ENCODE measurements at regions not wholly inside any gene's neighbourhood (a gene's known extent, or its start where the extent isn't known, plus 50 kb on each side); places are given as distances from the start of the nearest gene placed in this dataset.
"Not testable (repeated sequence)": the region's sequence is repeated elsewhere in the genome, so short reads cannot be mapped to it uniquely, and the experiment has no call there.

DNA sequence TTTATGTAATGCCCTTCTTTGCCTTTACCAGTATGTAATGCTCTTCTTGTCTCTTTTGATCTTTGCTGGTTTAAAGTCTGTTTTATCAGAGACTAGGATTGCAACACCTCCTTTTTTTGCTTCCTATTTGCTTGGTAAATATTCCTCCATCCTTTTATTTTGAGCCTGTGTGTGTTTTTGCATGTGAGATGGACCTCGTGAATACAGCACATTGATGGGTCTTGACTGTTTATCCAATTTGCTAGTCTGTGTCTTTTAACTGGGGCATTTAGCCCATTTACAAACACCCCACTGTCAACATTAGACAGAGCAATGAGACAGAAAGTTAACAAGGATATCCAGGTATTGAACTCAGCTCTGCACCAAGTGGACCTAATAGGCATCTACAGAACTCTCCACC, 128.9 kb upstream of the ST6GALNAC5 start:
- not testable (repeated sequence) for H3K27me3 Mint-ChIP-seq, H3K36me3 Mint-ChIP-seq

DNA sequence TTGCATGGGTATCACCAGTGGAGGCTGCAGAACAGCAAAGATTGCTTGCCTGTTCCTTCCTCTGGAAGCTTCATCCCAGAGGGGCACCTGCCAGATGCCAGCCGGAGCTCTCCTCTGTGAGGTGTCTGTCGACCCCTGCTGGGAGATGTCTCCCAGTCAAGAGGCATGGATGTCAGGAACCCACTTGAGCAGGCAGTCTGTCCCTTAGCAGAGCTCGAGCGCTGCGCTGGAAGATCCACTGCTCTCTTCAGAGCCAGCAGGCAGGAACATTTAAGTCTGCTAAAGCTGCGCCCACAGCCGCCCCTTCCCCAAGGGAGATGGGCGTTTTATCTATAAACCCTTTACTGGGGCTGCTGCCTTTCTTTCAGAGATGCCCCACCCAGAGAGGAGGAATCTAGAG, 126.3 kb upstream of the ST6GALNAC5 start:
- H3K4me1 Mint-ChIP-seq, DNase-seq, H3K9me3 Mint-ChIP-seq, H3K27me3 Mint-ChIP-seq, CTCF ChIA-PET, H3K4me3 Mint-ChIP-seq, H3K27ac Mint-ChIP-seq, H3K36me3 Mint-ChIP-seq: not testable (repeated sequence)

More for the DNA sequence above, 128.9 kb upstream of the ST6GALNAC5 start:
- DNase-seq, CTCF ChIA-PET, H3K4me3 Mint-ChIP-seq, H3K9me3 Mint-ChIP-seq, H3K27ac Mint-ChIP-seq, H3K4me1 Mint-ChIP-seq: not testable (repeated sequence)

DNA sequence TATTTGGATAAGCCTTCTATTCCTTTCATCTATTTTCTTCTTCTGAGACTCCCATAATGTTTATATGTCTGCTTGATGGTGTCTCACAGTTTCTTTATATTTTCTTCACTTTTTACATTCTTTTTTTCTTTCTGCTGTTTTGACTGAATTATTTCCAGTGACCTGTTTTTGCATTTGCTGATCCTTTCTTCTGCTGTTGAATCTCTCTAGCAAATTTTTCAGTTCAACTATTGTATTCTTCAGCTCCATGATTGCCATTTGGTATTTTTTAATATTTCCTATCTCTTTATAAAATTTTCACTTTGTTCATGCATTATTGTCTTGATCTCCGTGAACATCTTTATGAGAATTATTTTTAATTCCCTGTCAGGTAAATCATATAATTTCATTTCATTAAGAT, 122.3 kb upstream of the ST6GALNAC5 start:
- Mint-ChIP-seq H3K9me3 (peaks cover 1% of the 10 kb centered on the region), H3K36me3 (no peaks in the 10 kb centered on the region), H3K27me3 (no peaks in the 10 kb centered on the region), H3K27ac (no peak overlapping the region), H3K4me3 (no peak overlapping the region), H3K4me1 (no peaks in the 10 kb centered on the region)
- no peak for DNase-seq
- CTCF ChIA-PET: no interaction called here

DNA sequence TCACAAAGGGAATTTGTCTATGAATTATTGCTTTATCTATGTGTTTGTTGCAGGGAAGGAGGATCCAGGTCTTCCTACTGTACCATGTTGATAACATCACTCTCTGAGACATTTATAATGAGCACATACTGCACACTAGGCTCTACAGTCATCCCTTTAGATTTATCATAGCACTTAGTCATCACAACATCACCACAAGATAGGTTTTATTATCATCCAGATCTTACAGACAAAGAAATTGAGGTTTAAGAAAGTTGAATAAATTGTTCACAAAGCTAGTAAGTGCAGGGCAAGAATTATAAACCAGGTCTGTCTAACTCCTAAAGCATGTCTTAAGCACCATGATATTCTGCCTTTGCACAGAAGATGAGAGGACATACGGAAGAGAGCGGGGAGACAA, 121.1 kb upstream of the ST6GALNAC5 start:
- Mint-ChIP-seq H3K27me3 (no peaks in the 10 kb centered on the region), H3K4me1 (no peaks in the 10 kb centered on the region), H3K4me3 (no peak overlapping the region), H3K9me3 (peaks cover 1% of the 10 kb centered on the region), H3K27ac (no peak overlapping the region), H3K36me3 (no peaks in the 10 kb centered on the region)
- no peak for DNase-seq
- CTCF ChIA-PET: no interaction called here

DNA sequence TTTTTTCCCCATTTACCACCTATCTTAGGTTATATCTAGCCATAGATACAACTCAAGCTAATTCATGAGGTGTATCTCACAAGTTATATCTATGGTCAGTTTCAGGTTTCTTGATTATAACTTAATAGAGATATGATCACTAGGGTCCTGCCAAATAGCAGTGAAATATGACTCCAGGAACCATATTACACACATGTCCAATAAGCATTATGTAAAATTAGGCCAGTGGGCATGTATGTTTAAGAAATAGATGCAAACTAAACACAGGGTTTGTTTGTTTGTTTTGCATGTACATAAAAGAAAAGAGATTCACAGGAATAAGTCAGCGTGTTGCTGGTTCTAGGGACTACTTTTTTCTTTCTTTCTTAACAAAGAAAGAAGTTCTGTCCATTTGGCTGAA, 112.5 kb upstream of the ST6GALNAC5 start:
- Mint-ChIP-seq H3K4me3 (no peak overlapping the region), H3K9me3 (no peaks in the 10 kb centered on the region), H3K4me1 (no peaks in the 10 kb centered on the region), H3K27ac (no peak overlapping the region), H3K36me3 (no peaks in the 10 kb centered on the region), H3K27me3 (no peaks in the 10 kb centered on the region)
- DNase-seq: no peak
- CTCF ChIA-PET: no interaction called here

DNA sequence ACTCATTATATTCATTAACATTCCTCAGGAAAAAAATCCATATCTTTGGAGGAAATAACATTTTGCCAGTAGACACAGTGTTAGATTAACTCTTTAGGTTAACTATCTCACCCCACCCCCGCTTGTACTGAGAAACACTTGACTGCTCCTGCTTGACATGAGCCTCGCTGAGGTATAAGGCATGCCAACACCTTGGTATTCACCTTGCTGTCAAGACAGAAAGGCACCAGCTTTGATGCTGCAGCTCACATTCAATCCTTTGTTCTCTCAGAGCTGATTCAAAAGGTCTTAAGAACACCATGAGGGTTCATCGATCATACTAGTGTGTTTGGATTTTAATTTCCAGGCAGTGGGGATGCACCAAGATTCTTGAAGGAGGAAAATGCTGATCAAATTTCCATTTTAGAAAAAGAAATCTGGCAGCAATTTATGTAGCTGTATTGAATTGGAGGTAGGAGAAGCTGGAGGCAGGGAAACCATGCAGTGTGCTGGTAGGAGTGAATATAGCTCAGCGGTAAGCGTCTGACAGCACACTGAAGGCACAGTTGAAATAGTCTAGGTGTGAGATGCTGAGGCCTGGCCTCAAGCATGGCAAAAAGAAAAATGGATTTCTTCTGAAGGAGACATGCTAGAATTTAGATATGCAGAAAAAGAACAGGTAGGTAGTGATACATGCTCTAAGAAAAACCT, 108.0 kb upstream of the ST6GALNAC5 start:
- Mint-ChIP-seq H3K4me1 (no peaks in the 10 kb centered on the region), H3K27ac (no peak overlapping the region), H3K36me3 (no peaks in the 10 kb centered on the region), H3K9me3 (no peaks in the 10 kb centered on the region), H3K27me3 (no peaks in the 10 kb centered on the region), H3K4me3 (no peak overlapping the region)
- CTCF ChIA-PET: interaction anchor here (1.6 kb wide), 1 partner anchor 9 kb away, joined by 4 read pairs; no protein-coding TSS in a partner anchor
- no peak for DNase-seq

DNA sequence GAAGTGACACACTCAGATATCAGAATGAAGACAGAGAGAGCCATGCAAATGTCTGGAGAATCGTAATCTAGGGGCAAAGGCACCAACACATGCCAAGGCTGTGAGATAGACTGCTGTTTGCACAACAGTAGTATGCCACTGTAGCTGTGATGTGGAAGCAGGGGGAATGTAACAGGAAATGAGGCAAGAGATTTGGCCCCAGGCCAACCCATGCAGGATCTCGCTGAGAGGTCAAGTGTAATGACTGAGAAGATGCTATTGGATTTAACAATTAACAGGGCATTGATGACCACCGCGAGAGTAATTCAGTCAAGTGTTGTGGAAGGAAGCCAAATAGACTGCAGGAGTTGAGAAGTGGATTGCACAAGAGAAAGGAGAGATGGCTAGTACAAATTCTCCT, 107.3 kb upstream of the ST6GALNAC5 start:
- CTCF ChIA-PET: interaction anchor here (1.6 kb wide), 1 partner anchor 9 kb away, joined by 4 read pairs; no protein-coding TSS in a partner anchor
- H3K9me3 Mint-ChIP-seq: no peaks in the 10 kb centered on the region
- no peak for DNase-seq
- no peaks in the 10 kb centered on the region for H3K4me1 Mint-ChIP-seq
- no peak overlapping the region for H3K27ac Mint-ChIP-seq
- H3K27me3 Mint-ChIP-seq: no peaks in the 10 kb centered on the region
- H3K36me3 Mint-ChIP-seq: no peaks in the 10 kb centered on the region
- H3K4me3 Mint-ChIP-seq: no peak overlapping the region

DNA sequence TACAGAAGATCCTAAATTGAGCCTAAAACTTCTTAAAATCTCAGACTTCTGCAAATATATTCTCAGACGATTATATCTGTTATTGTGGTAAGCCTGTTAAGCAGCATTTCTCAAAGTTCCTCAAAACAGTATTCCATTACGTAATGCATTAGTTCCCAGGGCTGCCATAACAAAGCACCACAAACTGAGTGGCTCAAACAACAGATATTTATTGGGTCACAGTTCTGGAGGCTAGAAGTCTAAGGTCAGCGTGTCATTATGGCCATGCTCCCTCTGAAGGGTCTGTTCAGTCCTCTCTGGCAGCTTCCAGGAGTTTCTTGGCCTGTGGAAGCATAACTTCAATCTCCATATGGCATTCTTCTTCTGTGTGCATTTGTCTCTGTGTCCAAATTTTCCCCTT, 103.5 kb upstream of the ST6GALNAC5 start:
- no peak for DNase-seq
- Mint-ChIP-seq H3K27ac (no peak overlapping the region), H3K4me3 (no peak overlapping the region), H3K36me3 (no peaks in the 10 kb centered on the region), H3K9me3 (no peaks in the 10 kb centered on the region), H3K27me3 (no peaks in the 10 kb centered on the region), H3K4me1 (no peaks in the 10 kb centered on the region)
- CTCF ChIA-PET: no interaction called here

DNA sequence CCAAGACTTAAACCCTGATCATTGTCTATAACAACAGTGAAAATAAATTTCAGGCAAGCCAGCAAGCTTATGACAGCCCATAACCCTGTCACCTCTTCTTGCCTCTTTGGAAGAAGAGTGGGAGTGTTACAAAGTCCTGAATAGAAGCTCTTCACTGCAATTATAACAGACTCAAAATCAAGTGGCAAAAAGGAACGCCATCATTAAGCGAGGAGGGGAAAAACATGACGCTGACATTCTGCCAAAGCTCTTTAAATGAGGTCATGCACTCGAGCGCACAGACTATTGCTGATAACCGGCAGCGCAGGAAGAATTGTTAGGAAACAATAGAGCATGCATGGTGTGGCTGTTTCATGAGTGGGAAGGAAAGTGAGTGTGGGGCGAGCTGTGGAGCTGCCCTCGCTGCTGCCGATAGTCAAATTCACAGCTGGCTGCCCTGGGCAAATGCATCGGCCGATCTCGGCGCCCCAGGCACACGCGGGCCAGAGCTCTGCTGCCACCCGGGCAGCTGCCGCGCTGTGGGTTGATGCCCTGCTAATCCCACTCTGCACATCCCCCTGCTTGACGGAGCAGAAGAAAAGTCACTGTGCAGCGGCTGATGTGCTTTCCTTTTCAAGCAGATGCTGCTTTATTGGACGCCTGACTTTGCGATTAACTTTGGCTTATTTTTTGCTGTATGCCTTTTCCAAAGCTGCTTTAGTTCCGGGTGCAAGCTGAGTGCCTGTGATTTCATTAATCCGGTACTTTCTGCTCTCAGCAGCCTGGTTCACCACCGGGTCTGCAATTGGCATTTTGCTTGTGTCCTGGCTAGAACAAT, 102.4 kb upstream of the ST6GALNAC5 start:
- H3K27ac Mint-ChIP-seq: no peak overlapping the region
- no peaks in the 10 kb centered on the region for H3K9me3 Mint-ChIP-seq
- no peak for DNase-seq
- no peaks in the 10 kb centered on the region for H3K36me3 Mint-ChIP-seq
- H3K27me3 Mint-ChIP-seq: no peaks in the 10 kb centered on the region
- H3K4me1 Mint-ChIP-seq: no peaks in the 10 kb centered on the region
- no peak overlapping the region for H3K4me3 Mint-ChIP-seq
- CTCF ChIA-PET: interaction anchor here (1.2 kb wide), 1 partner anchor 433 kb away, joined by 3 read pairs; no protein-coding TSS in a partner anchor

DNA sequence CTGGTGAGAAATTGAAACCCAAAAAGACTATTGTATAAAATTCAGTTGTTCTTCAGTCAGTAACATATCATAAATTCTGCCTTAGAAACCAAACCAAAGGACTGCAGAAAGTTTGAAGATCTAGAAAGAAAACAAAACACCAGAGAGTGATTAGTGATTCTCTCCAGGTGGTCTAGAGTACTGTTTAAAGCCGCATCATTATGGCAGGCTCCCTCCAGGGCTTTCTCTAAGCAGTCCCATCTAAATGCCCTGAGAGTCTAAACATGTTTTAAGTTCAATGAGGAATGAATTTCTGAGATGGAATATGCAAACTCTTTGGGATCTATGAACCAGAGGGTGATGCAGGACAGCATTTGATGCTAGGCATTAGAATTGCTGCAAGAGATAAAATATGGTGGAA, 100.9 kb upstream of the ST6GALNAC5 start:
- H3K4me1 Mint-ChIP-seq: no peaks in the 10 kb centered on the region
- no peaks in the 10 kb centered on the region for H3K36me3 Mint-ChIP-seq
- H3K4me3 Mint-ChIP-seq: no peak overlapping the region
- CTCF ChIA-PET: interaction anchor here (1.2 kb wide), 1 partner anchor 435 kb away, joined by 3 read pairs; no protein-coding TSS in a partner anchor
- no peak overlapping the region for H3K27ac Mint-ChIP-seq
- DNase-seq: no peak
- H3K27me3 Mint-ChIP-seq: no peaks in the 10 kb centered on the region
- H3K9me3 Mint-ChIP-seq: no peaks in the 10 kb centered on the region

DNA sequence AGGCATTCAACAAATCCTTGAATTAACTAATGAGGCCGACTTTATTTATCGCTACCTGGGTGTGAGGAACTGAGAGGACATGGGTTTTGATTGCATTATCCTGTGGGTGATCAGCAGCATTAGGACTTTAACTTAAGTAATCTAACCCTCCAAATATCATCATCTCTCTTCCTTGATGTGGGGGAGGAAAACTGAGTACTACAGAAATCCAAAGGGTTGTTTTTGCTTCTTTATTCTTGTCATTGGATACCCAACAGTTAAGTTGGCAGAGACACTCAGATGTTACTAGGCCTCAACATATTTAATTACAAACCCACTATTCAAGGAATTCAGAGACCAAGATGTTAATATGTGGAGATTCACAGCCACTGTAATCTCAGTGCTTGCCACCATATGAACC, 97.4 kb upstream of the ST6GALNAC5 start:
- no peaks in the 10 kb centered on the region for H3K9me3 Mint-ChIP-seq
- no peak overlapping the region for H3K27ac Mint-ChIP-seq
- no peak for DNase-seq
- no peaks in the 10 kb centered on the region for H3K4me1 Mint-ChIP-seq
- no peaks in the 10 kb centered on the region for H3K36me3 Mint-ChIP-seq
- no peak overlapping the region for H3K4me3 Mint-ChIP-seq
- CTCF ChIA-PET: no interaction called here
- no peaks in the 10 kb centered on the region for H3K27me3 Mint-ChIP-seq

DNA sequence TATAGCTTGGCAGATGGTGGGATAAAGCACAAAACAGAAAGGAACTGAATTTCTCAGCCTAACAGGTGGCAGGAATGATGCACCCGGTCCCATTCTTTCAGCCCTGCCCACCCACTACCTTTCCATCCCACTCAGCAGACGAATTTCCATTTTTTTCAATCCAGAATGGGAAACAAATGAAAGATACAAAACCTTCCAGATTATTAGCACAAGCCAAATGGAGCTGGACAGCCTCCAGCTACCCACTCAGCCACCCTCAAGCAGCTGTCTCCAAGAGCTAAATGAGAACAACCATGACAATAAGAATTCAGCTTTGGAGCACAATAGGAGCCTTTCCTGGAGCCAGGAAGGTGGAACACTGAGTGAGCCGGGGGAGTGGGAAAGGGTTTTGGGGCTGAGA, 96.3 kb upstream of the ST6GALNAC5 start:
- Mint-ChIP-seq H3K36me3 (no peaks in the 10 kb centered on the region), H3K27ac (no peak overlapping the region), H3K4me1 (no peaks in the 10 kb centered on the region), H3K4me3 (no peak overlapping the region), H3K27me3 (no peaks in the 10 kb centered on the region), H3K9me3 (no peaks in the 10 kb centered on the region)
- CTCF ChIA-PET: no interaction called here
- no peak for DNase-seq

DNA sequence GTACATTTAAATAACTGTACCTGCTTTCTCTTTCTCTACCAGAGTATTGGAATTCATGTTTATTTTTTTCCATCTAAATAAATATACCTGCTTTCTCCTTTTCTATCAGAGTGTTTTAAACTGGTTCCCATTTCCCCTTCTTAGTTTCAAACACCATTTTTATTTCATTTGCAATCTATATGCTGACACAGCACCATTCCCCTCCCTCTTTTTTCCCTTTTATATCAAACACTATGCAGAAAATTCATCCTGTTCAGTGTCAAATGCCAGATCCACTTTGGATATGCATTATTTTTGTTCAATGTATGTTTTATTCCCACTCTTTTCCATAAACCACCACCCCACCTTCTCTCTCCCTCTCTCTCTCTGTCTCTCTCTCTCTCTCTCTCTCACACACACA, 85.8 kb upstream of the ST6GALNAC5 start:
- H3K36me3 Mint-ChIP-seq: no peaks in the 10 kb centered on the region
- no peaks in the 10 kb centered on the region for H3K27me3 Mint-ChIP-seq
- H3K4me3 Mint-ChIP-seq: no peak overlapping the region
- H3K27ac Mint-ChIP-seq: no peak overlapping the region
- CTCF ChIA-PET: no interaction called here
- DNase-seq: no peak
- no peaks in the 10 kb centered on the region for H3K4me1 Mint-ChIP-seq
- no peaks in the 10 kb centered on the region for H3K9me3 Mint-ChIP-seq

DNA sequence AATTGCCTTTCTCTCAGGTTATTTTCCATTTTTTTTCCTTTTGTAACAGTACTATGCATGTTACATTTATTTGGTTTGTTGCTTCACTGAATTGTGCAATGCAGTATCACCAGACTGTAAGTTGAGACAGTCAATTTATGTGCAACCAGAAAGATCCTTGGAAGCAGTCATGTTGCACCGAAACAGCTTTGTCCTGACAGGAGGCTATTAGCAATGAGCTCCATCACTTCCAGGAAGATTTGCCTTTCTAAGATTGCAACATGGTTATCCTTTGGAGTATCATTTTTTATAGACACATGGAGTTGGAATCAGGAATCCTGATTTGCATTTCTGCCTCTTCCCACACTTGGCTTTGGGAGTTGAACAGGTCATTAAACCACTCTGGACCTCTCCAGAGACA, 84.5 kb upstream of the ST6GALNAC5 start:
- Mint-ChIP-seq H3K27me3 (no peaks in the 10 kb centered on the region), H3K9me3 (no peaks in the 10 kb centered on the region), H3K4me3 (no peak overlapping the region), H3K27ac (no peak overlapping the region), H3K36me3 (no peaks in the 10 kb centered on the region), H3K4me1 (no peaks in the 10 kb centered on the region)
- DNase-seq: no peak
- CTCF ChIA-PET: no interaction called here

DNA sequence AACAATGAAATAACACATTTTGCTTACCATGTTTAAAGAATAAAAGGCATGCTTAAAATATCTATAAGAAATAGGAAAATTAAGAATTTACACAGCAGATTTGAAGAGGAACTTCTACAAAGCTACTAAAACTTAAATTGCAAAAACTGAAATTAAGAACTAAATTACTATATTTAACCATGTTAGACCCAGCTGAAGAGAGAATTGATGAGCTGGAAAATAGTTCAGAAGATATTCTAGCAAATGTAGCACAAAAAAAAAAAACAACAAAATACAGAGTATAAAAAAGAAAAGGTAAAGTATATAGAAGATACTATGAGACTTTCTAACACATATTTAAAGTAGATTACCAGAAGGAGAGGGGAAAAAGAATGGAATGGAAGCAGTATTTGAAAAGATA, 82.8 kb upstream of the ST6GALNAC5 start:
- no peak for DNase-seq
- Mint-ChIP-seq H3K4me3 (no peak overlapping the region), H3K36me3 (no peaks in the 10 kb centered on the region), H3K9me3 (no peaks in the 10 kb centered on the region), H3K4me1 (no peaks in the 10 kb centered on the region), H3K27me3 (no peaks in the 10 kb centered on the region), H3K27ac (no peak overlapping the region)
- CTCF ChIA-PET: interaction anchor here (0.6 kb wide), 1 partner anchor 359 kb away, joined by 3 read pairs; no protein-coding TSS in a partner anchor

Measured in activated naive CD4-positive, alpha-beta T cell treated with anti-CD3 and anti-CD28 coated beads, Interleukin-2, amount 10 ng/mL, durations not matched to agents 7 days and 5 days (primary cell).